ENCODE measurements at regions not wholly inside any gene's neighbourhood (a gene's known extent, or its start where the extent isn't known, plus 50 kb on each side); places are given as distances from the start of the nearest gene placed in this dataset.

DNA sequence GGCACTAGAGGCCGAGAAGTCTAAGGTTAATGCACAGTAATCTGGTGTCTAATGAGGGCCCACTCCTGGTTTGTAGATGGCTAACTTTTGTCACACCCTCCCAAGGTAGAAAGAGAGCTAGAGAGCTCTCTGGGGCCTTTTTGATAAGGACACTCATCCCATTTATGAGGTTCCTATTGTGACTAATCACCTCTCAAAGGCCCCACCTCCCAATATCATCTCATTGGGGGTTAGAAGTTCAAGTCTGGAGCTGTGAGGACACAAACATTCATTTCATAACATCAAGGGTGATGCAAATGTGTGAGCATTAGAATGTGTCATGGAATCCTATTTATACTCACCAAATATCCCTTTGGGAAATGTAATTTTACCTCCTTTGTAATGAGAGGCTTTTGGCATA is 79.2 kb upstream of the SLC10A2 start:
- TF ChIP-seq, protein P1, sequence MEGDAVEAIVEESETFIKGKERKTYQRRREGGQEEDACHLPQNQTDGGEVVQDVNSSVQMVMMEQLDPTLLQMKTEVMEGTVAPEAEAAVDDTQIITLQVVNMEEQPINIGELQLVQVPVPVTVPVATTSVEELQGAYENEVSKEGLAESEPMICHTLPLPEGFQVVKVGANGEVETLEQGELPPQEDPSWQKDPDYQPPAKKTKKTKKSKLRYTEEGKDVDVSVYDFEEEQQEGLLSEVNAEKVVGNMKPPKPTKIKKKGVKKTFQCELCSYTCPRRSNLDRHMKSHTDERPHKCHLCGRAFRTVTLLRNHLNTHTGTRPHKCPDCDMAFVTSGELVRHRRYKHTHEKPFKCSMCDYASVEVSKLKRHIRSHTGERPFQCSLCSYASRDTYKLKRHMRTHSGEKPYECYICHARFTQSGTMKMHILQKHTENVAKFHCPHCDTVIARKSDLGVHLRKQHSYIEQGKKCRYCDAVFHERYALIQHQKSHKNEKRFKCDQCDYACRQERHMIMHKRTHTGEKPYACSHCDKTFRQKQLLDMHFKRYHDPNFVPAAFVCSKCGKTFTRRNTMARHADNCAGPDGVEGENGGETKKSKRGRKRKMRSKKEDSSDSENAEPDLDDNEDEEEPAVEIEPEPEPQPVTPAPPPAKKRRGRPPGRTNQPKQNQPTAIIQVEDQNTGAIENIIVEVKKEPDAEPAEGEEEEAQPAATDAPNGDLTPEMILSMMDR (IDR thresholded peaks at IDR 0.05), result no peak
- no peak for TF ChIP-seq POLR2A (IDR thresholded peaks at IDR 0.05; ENCODE audit: low read depth)
- no peak for TF ChIP-seq POLR2AphosphoS5 (IDR thresholded peaks at IDR 0.05)

All from esophagus muscularis mucosa (tissue), 3 donors.